ENCODE measurements at regions not wholly inside any gene's neighbourhood (a gene's known extent, or its start where the extent isn't known, plus 50 kb on each side); places are given as distances from the start of the nearest gene placed in this dataset.
A peak's percentile ranks its signal among the peaks of the same experiment; 100 is the strongest.

DNA sequence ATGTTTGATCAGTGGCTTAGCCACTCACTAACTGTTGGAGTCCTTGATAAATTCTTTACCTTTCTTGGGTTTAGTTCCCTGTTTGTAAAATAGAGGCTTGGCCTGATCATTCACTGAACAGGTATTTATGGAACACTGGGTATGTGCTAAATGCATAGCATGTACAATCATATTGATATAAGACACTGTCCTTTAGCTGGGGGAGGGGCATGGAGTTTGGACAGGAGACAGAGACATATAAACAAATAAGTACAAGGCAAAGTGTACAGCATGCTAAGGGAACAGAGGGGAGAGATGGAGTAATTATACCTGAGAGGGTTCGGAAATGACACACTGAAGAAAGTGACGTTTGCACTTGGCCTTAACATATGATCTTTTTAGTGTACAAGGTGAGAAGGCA lies 124.3 kb upstream of the CACNA1E start:
- Histone ChIP-seq H3K27ac (no peak overlapping the region), H3K36me3 (no peaks in the 10 kb centered on the region), H3K9ac (no peak overlapping the region), H3K4me2 (no peak overlapping the region), H3K27me3 (no peaks in the 10 kb centered on the region), H3K4me1 (no peaks in the 10 kb centered on the region), H4K20me1 (no peaks in the 10 kb centered on the region), H3K4me3 (no peak overlapping the region), H3K9me3 (no peaks in the 10 kb centered on the region)
- TF ChIP-seq Cebpa-rat (IDR thresholded peaks at IDR 0.05), result no peak

- no peaks in the 10 kb centered on the region for H3K27me3 ChIP-seq
- no peaks in the 10 kb centered on the region for H4K20me1 ChIP-seq
- H3K4me2 ChIP-seq, result no peak overlapping the region
- no peak overlapping the region for H3K27ac ChIP-seq
- no peak overlapping the region for H3K9ac ChIP-seq
- H3K4me3 ChIP-seq, result no peak overlapping the region
- no peaks in the 10 kb centered on the region for H3K4me1 ChIP-seq
- H3K36me3 ChIP-seq, result no peaks in the 10 kb centered on the region
- no peak for TF ChIP-seq Cebpa-rat (IDR thresholded peaks at IDR 0.05)
- H3K9me3 ChIP-seq, result no peaks in the 10 kb centered on the region
Observed at GRCh38 chr1:181364801-181365200, 118.5 kb upstream of the CACNA1E start.

DNA sequence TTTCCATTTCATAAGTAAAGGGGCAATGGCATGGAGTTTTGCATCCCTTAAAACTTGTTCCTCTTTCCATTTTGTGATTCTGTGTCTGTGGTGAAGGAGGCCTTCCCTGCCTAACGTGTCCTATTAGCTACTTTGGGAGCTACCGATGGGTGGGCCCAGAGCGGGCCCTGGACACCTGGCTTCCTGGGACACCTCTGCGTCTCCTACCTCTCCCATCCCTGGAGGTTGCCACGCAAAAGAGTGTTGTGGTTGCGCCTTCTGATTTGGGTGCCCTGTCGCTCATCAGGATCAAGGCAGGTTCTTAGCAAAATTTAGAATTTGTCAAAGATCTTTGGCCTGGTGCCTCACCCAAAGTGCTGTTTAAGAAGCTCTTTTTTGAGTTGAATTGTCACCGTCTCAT lies 116.4 kb upstream of the CACNA1E start:
- no peak overlapping the region for H3K9ac ChIP-seq
- no peak for TF ChIP-seq Cebpa-rat (IDR thresholded peaks at IDR 0.05)
- no peak overlapping the region for H3K4me2 ChIP-seq
- H4K20me1 ChIP-seq, result no peaks in the 10 kb centered on the region
- no peaks in the 10 kb centered on the region for H3K36me3 ChIP-seq
- H3K4me3 ChIP-seq, result no peak overlapping the region
- no peaks in the 10 kb centered on the region for H3K4me1 ChIP-seq
- no peaks in the 10 kb centered on the region for H3K27me3 ChIP-seq
- no peak overlapping the region for H3K27ac ChIP-seq
- peaks cover 9% of the 10 kb centered on the region for H3K9me3 ChIP-seq

GRCh38 chr1:181369416-181369815 lies 113.9 kb upstream of the CACNA1E start:
- H3K4me2 ChIP-seq, result no peak overlapping the region
- H3K27me3 ChIP-seq, result no peaks in the 10 kb centered on the region
- H3K27ac ChIP-seq, result no peak overlapping the region
- H3K36me3 ChIP-seq, result no peaks in the 10 kb centered on the region
- no peak for TF ChIP-seq Cebpa-rat (IDR thresholded peaks at IDR 0.05)
- H3K4me3 ChIP-seq, result no peak overlapping the region
- H3K9me3 ChIP-seq, result peaks cover 15% of the 10 kb centered on the region
- no peaks in the 10 kb centered on the region for H3K4me1 ChIP-seq
- H3K9ac ChIP-seq, result no peak overlapping the region
- no peaks in the 10 kb centered on the region for H4K20me1 ChIP-seq

- no peak for TF ChIP-seq Cebpa-rat (IDR thresholded peaks at IDR 0.05)
- H3K4me1 ChIP-seq, result no peaks in the 10 kb centered on the region
- no peaks in the 10 kb centered on the region for H3K27me3 ChIP-seq
- no peaks in the 10 kb centered on the region for H3K36me3 ChIP-seq
- no peak overlapping the region for H3K9ac ChIP-seq
- H3K4me2 ChIP-seq, result no peak overlapping the region
- no peak overlapping the region for H3K27ac ChIP-seq
- H3K4me3 ChIP-seq, result no peak overlapping the region
- no peaks in the 10 kb centered on the region for H3K9me3 ChIP-seq
- H4K20me1 ChIP-seq, result no peaks in the 10 kb centered on the region
Observed at GRCh38 chr1:181383695-181384094, 99.6 kb upstream of the CACNA1E start.

- no peak overlapping the region for H3K4me2 ChIP-seq
- H3K27ac ChIP-seq, result no peak overlapping the region
- H4K20me1 ChIP-seq, result no peaks in the 10 kb centered on the region
- no peak overlapping the region for H3K4me3 ChIP-seq
- H3K9me3 ChIP-seq, result no peaks in the 10 kb centered on the region
- H3K27me3 ChIP-seq, result no peaks in the 10 kb centered on the region
- H3K9ac ChIP-seq, result no peak overlapping the region
- H3K4me1 ChIP-seq, result peaks cover 2% of the 10 kb centered on the region
- H3K36me3 ChIP-seq, result no peaks in the 10 kb centered on the region
- TF ChIP-seq Cebpa-rat (IDR thresholded peaks at IDR 0.05), result no peak
Observed at GRCh38 chr1:181386340-181386739, 97.0 kb upstream of the CACNA1E start.

DNA sequence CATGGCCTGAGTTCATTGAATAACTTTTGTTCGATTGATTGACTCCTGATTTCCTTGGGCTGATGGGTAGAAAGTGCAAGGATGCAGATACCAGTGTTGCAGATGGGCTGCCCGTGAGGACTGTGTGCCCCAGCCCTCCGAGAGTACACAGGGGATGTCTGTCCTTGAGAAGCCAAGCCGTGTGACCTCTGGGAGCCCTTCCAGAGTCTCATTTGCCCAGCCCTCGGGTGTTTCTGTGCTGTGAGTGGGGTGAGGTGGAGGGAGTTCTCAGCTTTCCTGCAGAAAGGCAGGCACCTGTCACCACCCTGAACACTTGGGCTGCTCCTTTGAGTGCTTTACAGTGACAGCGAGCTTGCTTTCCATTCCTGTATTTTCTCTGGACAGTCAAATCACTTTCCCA lies 96.4 kb upstream of the CACNA1E start:
- TF ChIP-seq Cebpa-rat (IDR thresholded peaks at IDR 0.05), result no peak
- Histone ChIP-seq H4K20me1 (no peaks in the 10 kb centered on the region), H3K36me3 (no peaks in the 10 kb centered on the region), H3K4me2 (no peak overlapping the region), H3K27me3 (no peaks in the 10 kb centered on the region), H3K27ac (no peak overlapping the region), H3K4me1 (peaks cover 8% of the 10 kb centered on the region), H3K9ac (no peak overlapping the region), H3K4me3 (no peak overlapping the region), H3K9me3 (no peaks in the 10 kb centered on the region)

DNA sequence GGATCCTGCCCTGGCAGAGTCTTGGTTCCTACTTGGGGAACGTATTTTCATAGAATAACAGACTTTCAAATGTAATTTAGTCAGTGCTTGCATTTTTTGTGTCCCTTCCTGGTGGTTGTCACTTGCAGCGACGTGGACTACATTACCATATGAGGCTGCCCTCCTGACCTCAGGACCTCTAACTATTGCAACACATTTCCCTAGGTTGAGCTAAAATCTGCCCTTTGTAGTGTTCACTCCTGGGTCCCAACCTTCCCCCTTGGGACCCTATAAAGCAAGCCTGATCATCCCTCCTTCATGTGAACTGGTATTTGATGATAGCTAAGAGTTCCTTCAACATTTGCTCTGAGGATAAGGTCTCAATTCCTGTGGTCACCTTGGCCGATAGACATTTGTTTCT lies 95.6 kb upstream of the CACNA1E start:
- Histone ChIP-seq H3K9ac (no peak overlapping the region), H3K4me2 (no peak overlapping the region), H3K4me3 (no peak overlapping the region), H3K27me3 (no peaks in the 10 kb centered on the region), H3K27ac (no peak overlapping the region), H3K4me1 (peaks cover 9% of the 10 kb centered on the region), H4K20me1 (no peaks in the 10 kb centered on the region), H3K9me3 (no peaks in the 10 kb centered on the region), H3K36me3 (no peaks in the 10 kb centered on the region)
- TF ChIP-seq Cebpa-rat (IDR thresholded peaks at IDR 0.05), result no peak

DNA sequence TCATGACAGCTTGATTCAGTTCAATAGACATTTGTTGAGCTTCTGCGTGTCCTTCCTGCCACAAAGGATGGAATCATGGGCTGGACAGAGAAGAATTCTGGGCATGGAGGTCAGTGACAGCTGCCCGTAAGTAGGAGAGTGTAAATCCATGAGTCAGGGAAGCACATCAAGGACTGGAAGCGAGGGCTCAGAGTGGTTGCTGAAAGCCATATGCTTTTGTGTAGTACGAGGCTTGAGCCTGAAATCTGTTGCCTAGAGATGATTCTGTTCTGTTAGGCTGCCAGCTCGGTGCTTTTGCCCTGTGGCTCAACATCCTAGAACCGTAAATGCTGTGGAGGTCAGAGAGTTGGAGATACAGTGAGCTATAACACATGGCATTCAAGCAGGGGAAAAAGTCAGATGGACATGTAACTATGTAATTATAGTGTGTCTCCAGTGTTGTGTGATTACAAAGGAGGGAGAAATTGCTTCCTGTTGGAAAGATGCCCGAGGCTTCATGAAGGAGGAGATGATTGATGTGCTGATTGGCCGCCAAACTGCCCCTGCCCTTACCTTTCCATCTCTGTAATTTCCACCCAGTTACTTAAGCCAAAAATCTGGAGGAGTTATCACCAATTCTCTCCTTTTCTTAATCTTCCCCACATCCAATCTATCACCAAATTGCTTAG lies 92.8 kb upstream of the CACNA1E start:
- H3K4me2 ChIP-seq, result no peak overlapping the region
- H3K27me3 ChIP-seq, result no peaks in the 10 kb centered on the region
- no peaks in the 10 kb centered on the region for H4K20me1 ChIP-seq
- no peaks in the 10 kb centered on the region for H3K9me3 ChIP-seq
- no peak overlapping the region for H3K4me3 ChIP-seq
- H3K27ac ChIP-seq, result no peak overlapping the region
- H3K36me3 ChIP-seq, result no peaks in the 10 kb centered on the region
- no peak overlapping the region for H3K9ac ChIP-seq
- H3K4me1 ChIP-seq, result peaks cover 9% of the 10 kb centered on the region
- TF ChIP-seq Cebpa-rat (IDR thresholded peaks at IDR 0.05), result no peak

- Histone ChIP-seq H3K9ac (no peak overlapping the region), H3K4me1 (peaks cover 15% of the 10 kb centered on the region), H3K4me2 (peak overlapping the region; percentile 22), H3K27me3 (no peaks in the 10 kb centered on the region), H3K9me3 (no peaks in the 10 kb centered on the region), H4K20me1 (no peaks in the 10 kb centered on the region), H3K4me3 (no peak overlapping the region), H3K27ac (no peak overlapping the region), H3K36me3 (no peaks in the 10 kb centered on the region)
- no peak for TF ChIP-seq Cebpa-rat (IDR thresholded peaks at IDR 0.05)
Observed at GRCh38 chr1:181391301-181391900, 91.9 kb upstream of the CACNA1E start.

All from BLaER1 (cell line).